GM23338 (cell line): ENCODE measurements at regions not wholly inside any gene's neighbourhood (a gene's known extent, or its start where the extent isn't known, plus 50 kb on each side); places are given as distances from the start of the nearest gene placed in this dataset.

Source experiments
- ETS1 ChIP-seq: IDR thresholded peaks from 2 replicates; pipeline ENCODE4 v1.6.1; 2016; ENCODE audit warnings: antibody characterized with exemption
- EZH2 ChIP-seq: fragments of 200-600 bp; sonication (generic); IDR thresholded peaks from one replicate; pipeline ENCODE4 v1.8.0; 2017; ENCODE audit warnings: antibody characterized with exemption, mild to moderate bottlenecking, low read depth; ENCODE audit not compliant: unreplicated experiment
- EZH2phosphoT487 ChIP-seq: fragments of 200-600 bp; sonication (generic); IDR thresholded peaks from one replicate; pipeline ENCODE4 v1.8.1; 2018; ENCODE audit warnings: antibody characterized with exemption; ENCODE audit not compliant: unreplicated experiment
- NANOG ChIP-seq: IDR thresholded peaks from 2 replicates; pipeline ENCODE4 v1.6.1; 2016; ENCODE audit warnings: antibody characterized with exemption, borderline replicate concordance
- POLR2AphosphoS5 ChIP-seq: IDR thresholded peaks from 2 replicates; pipeline ENCODE4 v1.6.1; 2016; ENCODE audit warnings: antibody characterized with exemption, low read depth
- REST ChIP-seq: IDR thresholded peaks from one replicate; pipeline ENCODE4 v1.6.1; 2018; ENCODE audit warnings: antibody characterized with exemption; ENCODE audit not compliant: unreplicated experiment
- ZNF114 ChIP-seq: fragments of 250-450 bp; sonication (Bioruptor Pico); IDR thresholded peaks from 2 replicates; pipeline ENCODE4 v1.5.0; 2020; ENCODE audit warnings: mild to moderate bottlenecking, moderate library complexity
- ZNF331 ChIP-seq: fragments of 250-450 bp; sonication (Bioruptor Pico); IDR thresholded peaks from 2 replicates; pipeline ENCODE4 v1.5.0; 2020; ENCODE audit warnings: low read depth, mild to moderate bottlenecking, moderate library complexity
- ZNF462 ChIP-seq: fragments of 250-450 bp; sonication (Bioruptor Pico); IDR thresholded peaks from 2 replicates; pipeline ENCODE4 v1.5.0; 2020; ENCODE audit warnings: mild to moderate bottlenecking, moderate library complexity

GRCh38 chrX:131783555-131784308 is 239.4 kb upstream of the STK26 start (continued):
- TF ChIP-seq ZNF462 (CRISPR knock-in tag) (no peak), EZH2phosphoT487 (no peak), ETS1 (no peak), ZNF331 (no peak), EZH2 (no peak), POLR2AphosphoS5 (no peak), REST (no peak), NANOG (no peak), ZNF114 (CRISPR knock-in tag) (no peak)
